COR-L47 (cell line): ENCODE measurements at regions not wholly inside any gene's neighbourhood (a gene's known extent, or its start where the extent isn't known, plus 50 kb on each side); places are given as distances from the start of the nearest gene placed in this dataset.

Experiments used
- DNase-seq: peaks from one replicate; lab custom pipeline; 2025; lab: John Stamatoyannopoulos, UW

DNA sequence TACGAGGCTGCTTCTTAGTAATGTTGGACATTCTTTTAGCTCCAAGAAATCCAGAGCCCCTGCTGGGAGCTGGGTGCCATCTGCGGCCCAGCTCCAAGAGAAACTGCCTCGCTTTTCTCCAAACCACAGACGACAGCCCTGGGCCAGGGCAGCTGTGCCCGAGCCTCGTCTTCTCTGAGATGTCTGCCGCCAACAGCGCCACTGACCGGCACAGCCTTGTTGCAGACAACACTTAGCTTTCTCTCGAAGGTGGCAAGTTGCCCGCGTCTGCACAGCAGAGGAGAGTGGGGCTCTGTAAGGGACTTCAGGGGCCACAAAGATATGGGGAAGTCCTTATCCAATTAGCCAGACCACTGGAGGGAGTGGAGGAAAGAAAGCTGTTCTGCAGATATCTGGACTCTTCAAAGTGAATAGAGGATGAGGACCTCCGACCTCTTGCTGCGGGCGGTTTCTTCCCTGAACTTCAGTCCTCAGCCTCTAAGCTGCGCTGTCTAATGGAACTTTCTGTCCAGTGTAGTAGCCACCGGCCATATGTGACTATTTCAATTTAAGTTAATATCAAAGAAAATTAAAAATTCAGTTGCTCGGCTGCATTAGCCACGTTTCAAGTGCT lies 63.9 kb upstream of the DISP3 start:
- DNase-seq, result no peak

DNA sequence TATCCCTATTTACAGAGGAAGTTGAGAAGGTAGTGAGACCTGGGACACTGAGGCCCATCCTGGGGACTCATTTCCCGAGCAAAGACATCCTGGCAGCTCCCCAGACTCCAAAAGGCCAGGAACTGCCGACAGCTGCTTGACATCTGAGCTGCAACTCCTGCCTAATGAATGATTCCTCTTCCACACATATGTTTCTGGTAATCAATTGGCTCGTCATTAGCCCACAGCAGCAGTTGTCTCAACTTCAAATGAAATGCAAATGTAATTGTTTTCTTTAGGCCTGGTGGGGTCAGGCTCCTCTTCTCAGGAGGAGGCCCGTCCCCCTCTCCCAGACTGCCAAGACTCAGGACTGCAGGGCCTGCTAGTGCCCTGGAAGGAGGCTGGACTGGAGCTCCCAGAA lies 61.8 kb upstream of the DISP3 start:
- DNase-seq, result no peak

- DNase-seq, result no peak
Observed at GRCh38 chr1:11418056-11418455, 60.9 kb upstream of the DISP3 start.

DNA sequence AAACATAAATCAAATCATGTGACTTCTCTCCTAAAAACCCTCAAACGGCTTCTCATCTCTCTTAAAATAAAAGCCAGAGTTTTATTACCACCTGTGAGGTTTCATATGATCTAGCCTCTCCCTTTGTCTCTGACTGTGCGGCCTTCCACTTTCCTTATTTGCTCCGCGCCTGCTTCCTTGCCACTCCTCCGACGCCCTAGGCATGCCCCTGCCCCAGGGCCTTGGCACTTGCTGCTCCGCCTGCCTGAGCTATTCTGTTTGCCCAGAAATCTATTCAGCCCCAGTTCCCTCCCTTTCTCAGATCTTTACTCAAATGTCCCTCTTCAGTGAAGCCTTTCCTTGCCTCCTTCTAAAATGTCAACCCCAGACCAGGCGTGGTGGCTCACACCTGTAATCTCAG lies 57.5 kb upstream of the DISP3 start:
- no peak for DNase-seq

- DNase-seq, result no peak
Observed at GRCh38 chr1:11422686-11423085, 56.3 kb upstream of the DISP3 start.

- no peak for DNase-seq
Observed at GRCh38 chr1:11426617-11427016, 52.3 kb upstream of the DISP3 start.

DNA sequence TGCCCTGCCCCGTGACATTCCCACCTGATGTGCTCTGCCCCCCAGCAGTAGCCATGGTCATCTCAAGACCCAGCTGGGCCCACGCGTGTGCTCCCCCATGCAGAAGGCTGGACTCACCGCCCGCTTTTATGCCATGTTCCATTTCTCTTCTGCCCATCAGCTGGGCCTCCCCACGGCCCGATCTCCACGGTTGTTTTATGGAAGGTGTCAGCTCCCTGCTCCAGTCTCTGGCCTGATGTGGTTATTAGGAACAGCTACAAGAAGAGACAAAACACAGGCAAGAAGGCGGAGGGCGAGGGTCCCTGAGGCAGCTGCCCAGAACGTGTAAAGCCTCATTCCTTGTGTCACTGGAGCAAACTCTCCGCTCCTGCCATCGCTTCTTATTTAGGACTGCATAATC lies 50.2 kb upstream of the DISP3 start:
- no peak for DNase-seq
